Ovary (tissue), 3 donors: ENCODE measurements at regions not wholly inside any gene's neighbourhood (a gene's known extent, or its start where the extent isn't known, plus 50 kb on each side); places are given as distances from the start of the nearest gene placed in this dataset.

Source experiments
- CTCF ChIP-seq, 3 donors: fragments of 450-650 bp in 2 of 3; fragments of 200-600 bp in 1 of 3; IDR thresholded peaks; one replicate each; pipeline versions ENCODE4 v1.5.1 to v1.8.0; 2016 to 2022; ENCODE audit warnings: antibody characterized with exemption in 3 of 3, mild to moderate bottlenecking in 1 of 3
- EP300 ChIP-seq: sonication (generic); formaldehyde crosslinking; IDR thresholded peaks from one replicate; pipeline ENCODE4 v1.6.1; 2017; ENCODE audit warnings: antibody characterized with exemption
- donor health status: DM: no; HTN: no; CAD: no.

- TF ChIP-seq CTCF (IDR thresholded peaks at IDR 0.05) (no peak), EP300 (no peak)
Measured at GRCh38 chr5:157972579-157972978, 113.6 kb upstream of the CLINT1 start.
